ENCODE measurements at regions not wholly inside any gene's neighbourhood (a gene's known extent, or its start where the extent isn't known, plus 50 kb on each side); places are given as distances from the start of the nearest gene placed in this dataset.

- TF ChIP-seq, protein P1, sequence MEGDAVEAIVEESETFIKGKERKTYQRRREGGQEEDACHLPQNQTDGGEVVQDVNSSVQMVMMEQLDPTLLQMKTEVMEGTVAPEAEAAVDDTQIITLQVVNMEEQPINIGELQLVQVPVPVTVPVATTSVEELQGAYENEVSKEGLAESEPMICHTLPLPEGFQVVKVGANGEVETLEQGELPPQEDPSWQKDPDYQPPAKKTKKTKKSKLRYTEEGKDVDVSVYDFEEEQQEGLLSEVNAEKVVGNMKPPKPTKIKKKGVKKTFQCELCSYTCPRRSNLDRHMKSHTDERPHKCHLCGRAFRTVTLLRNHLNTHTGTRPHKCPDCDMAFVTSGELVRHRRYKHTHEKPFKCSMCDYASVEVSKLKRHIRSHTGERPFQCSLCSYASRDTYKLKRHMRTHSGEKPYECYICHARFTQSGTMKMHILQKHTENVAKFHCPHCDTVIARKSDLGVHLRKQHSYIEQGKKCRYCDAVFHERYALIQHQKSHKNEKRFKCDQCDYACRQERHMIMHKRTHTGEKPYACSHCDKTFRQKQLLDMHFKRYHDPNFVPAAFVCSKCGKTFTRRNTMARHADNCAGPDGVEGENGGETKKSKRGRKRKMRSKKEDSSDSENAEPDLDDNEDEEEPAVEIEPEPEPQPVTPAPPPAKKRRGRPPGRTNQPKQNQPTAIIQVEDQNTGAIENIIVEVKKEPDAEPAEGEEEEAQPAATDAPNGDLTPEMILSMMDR (IDR thresholded peaks at IDR 0.05): no peak
- TF ChIP-seq JUN (IDR thresholded peaks at IDR 0.05) (no peak), RCOR1 (IDR thresholded peaks at IDR 0.05; ENCODE audit: low read depth, low read length) (no peak), MAZ (IDR thresholded peaks at IDR 0.05; ENCODE audit: borderline replicate concordance, low read depth, low read length) (no peak), POLR2A (IDR thresholded peaks at IDR 0.05; ENCODE audit: low read length) (no peak), HOXA7 (CRISPR knock-in tag; IDR thresholded peaks at IDR 0.05) (no peak)
Observed at GRCh38 chr3:20462226-20462625, 276.2 kb upstream of the SGO1 start.

Data from A549 (cell line).